ENCODE measurements at regions not wholly inside any gene's neighbourhood (a gene's known extent, or its start where the extent isn't known, plus 50 kb on each side); places are given as distances from the start of the nearest gene placed in this dataset.
A peak's percentile ranks its signal among the peaks of the same experiment; 100 is the strongest.

DNA sequence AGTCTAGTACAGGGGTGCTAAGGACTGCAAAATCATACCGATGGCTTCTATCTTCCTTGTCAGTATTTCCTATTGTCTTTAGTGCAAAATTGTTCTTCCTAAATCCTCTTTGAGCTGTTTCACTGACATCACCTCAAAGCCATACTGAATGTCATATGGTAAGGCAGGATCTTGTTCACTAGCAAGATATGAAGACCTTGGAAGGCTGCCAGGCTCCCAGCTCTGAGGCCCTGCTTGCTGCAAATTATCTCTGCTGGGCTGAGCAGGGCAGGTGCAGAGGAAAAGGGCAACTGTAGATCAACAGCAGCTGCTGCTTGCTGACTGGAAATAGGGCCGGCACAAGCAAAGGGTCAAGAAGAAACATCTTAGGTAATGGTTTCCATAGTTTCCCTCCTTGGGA, 58.2 kb downstream of the PMAIP1 start (continued):
- TF ChIP-seq, protein P1, sequence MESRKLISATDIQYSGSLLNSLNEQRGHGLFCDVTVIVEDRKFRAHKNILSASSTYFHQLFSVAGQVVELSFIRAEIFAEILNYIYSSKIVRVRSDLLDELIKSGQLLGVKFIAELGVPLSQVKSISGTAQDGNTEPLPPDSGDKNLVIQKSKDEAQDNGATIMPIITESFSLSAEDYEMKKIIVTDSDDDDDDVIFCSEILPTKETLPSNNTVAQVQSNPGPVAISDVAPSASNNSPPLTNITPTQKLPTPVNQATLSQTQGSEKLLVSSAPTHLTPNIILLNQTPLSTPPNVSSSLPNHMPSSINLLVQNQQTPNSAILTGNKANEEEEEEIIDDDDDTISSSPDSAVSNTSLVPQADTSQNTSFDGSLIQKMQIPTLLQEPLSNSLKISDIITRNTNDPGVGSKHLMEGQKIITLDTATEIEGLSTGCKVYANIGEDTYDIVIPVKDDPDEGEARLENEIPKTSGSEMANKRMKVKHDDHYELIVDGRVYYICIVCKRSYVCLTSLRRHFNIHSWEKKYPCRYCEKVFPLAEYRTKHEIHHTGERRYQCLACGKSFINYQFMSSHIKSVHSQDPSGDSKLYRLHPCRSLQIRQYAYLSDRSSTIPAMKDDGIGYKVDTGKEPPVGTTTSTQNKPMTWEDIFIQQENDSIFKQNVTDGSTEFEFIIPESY (IDR thresholded peaks at IDR 0.05; ENCODE audit: borderline replicate concordance, low read depth): no peak
- TF ChIP-seq CHD2 (IDR thresholded peaks at IDR 0.05; ENCODE audit: low read length, partially characterized antibody): peak; percentile 77
- TF ChIP-seq, protein P2, sequence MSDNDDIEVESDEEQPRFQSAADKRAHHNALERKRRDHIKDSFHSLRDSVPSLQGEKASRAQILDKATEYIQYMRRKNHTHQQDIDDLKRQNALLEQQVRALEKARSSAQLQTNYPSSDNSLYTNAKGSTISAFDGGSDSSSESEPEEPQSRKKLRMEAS (IDR thresholded peaks at IDR 0.05; ENCODE audit: low read depth): peak; percentile 53
- no peak for TF ChIP-seq FOXM1 (IDR thresholded peaks at IDR 0.05; ENCODE audit: low read depth)
- no peak for TF ChIP-seq RFX5 (IDR thresholded peaks at IDR 0.05; ENCODE audit: low read length)
- TF ChIP-seq, protein P3, sequence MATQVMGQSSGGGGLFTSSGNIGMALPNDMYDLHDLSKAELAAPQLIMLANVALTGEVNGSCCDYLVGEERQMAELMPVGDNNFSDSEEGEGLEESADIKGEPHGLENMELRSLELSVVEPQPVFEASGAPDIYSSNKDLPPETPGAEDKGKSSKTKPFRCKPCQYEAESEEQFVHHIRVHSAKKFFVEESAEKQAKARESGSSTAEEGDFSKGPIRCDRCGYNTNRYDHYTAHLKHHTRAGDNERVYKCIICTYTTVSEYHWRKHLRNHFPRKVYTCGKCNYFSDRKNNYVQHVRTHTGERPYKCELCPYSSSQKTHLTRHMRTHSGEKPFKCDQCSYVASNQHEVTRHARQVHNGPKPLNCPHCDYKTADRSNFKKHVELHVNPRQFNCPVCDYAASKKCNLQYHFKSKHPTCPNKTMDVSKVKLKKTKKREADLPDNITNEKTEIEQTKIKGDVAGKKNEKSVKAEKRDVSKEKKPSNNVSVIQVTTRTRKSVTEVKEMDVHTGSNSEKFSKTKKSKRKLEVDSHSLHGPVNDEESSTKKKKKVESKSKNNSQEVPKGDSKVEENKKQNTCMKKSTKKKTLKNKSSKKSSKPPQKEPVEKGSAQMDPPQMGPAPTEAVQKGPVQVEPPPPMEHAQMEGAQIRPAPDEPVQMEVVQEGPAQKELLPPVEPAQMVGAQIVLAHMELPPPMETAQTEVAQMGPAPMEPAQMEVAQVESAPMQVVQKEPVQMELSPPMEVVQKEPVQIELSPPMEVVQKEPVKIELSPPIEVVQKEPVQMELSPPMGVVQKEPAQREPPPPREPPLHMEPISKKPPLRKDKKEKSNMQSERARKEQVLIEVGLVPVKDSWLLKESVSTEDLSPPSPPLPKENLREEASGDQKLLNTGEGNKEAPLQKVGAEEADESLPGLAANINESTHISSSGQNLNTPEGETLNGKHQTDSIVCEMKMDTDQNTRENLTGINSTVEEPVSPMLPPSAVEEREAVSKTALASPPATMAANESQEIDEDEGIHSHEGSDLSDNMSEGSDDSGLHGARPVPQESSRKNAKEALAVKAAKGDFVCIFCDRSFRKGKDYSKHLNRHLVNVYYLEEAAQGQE (IDR thresholded peaks at IDR 0.05; ENCODE audit: low read depth, low read length): no peak
- TF ChIP-seq, protein P4, sequence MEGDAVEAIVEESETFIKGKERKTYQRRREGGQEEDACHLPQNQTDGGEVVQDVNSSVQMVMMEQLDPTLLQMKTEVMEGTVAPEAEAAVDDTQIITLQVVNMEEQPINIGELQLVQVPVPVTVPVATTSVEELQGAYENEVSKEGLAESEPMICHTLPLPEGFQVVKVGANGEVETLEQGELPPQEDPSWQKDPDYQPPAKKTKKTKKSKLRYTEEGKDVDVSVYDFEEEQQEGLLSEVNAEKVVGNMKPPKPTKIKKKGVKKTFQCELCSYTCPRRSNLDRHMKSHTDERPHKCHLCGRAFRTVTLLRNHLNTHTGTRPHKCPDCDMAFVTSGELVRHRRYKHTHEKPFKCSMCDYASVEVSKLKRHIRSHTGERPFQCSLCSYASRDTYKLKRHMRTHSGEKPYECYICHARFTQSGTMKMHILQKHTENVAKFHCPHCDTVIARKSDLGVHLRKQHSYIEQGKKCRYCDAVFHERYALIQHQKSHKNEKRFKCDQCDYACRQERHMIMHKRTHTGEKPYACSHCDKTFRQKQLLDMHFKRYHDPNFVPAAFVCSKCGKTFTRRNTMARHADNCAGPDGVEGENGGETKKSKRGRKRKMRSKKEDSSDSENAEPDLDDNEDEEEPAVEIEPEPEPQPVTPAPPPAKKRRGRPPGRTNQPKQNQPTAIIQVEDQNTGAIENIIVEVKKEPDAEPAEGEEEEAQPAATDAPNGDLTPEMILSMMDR (IDR thresholded peaks at IDR 0.05): no peak
- TF ChIP-seq GATA2 (CRISPR knock-in tag; IDR thresholded peaks at IDR 0.05): peak; percentile 77
- TF ChIP-seq SMC3 (IDR thresholded peaks at IDR 0.05; ENCODE audit: low read depth, low read length): peak; percentile 25; the same call in 1 of the 2 replicates
- peak; percentile 91 for TF ChIP-seq TCF12 (IDR thresholded peaks at IDR 0.05)

DNA sequence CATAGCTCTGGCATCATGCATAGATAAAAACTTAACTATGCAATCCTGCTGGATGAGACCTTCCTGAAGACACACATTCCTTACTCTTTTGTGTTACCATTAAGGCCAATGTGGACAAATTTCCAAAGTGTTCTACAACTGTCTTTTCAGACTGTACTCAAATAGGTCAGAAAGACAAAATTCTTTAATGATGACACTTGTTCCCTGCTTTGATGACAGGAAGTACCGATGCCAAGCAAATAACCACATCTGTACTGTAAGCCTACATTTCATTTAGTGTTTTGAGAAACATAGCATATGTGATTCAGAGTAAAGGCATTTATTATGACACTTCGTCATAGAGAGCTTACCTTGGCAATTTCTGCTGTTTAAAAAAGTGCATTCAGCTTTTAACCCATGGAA, 55.0 kb downstream of the PMAIP1 start:
- no peaks in the 10 kb centered on the region for H3K36me3 ChIP-seq (replicated peaks in 1 of 2; ENCODE audit: control insufficient read depth in 1 of 2, insufficient read depth in 2 of 2, low read length in 1 of 2)
- no peaks in the 10 kb centered on the region for H4K20me1 ChIP-seq (ENCODE audit: insufficient read depth)
- no peaks in the 10 kb centered on the region for H3K27me3 ChIP-seq (ENCODE audit: insufficient read depth)
- peaks cover 16 to 17% of the 10 kb centered on the region in 2 experiments for H3K4me1 ChIP-seq (ENCODE audit: control insufficient read depth in 1 of 2, insufficient read depth in 2 of 2, low read depth in 1 of 2, low read length in 1 of 2)
- H3K27ac ChIP-seq (ENCODE audit: low read depth in 2 of 2, low read length in 1 of 2): peak overlapping the region in 1 of 2 experiments; percentile 57; a peak in 2 of 4 replicates
- H3K79me2 ChIP-seq (ENCODE audit: insufficient read depth): no peaks in the 10 kb centered on the region
- WGBS (ENCODE audit: low lambda C conversion rate): 15% methylated on average over 2 of the region's 2 CpGs
- no peak for DNase-seq
- POLR2A ChIA-PET: no interaction called here
- CTCF ChIA-PET: interaction anchor here (0.6 kb wide), 1 partner anchor 1134 kb away, joined by 3 read pairs; no protein-coding TSS in a partner anchor
- H2AFZ ChIP-seq (ENCODE audit: low read depth): no peak overlapping the region
- H3K4me2 ChIP-seq: peak overlapping the region; percentile 51; the same call in 1 of the 2 replicates
- H3K9me2 ChIP-seq: no peaks in the 10 kb centered on the region
- H3F3A ChIP-seq (replicated peaks; ENCODE audit: insufficient read depth): peaks cover 36% of the 10 kb centered on the region
- H3K4me3 ChIP-seq (ENCODE audit: low read depth in 2 of 2, low read length in 1 of 2): no peak overlapping the region
- H3K9me3 ChIP-seq: no peaks in the 10 kb centered on the region
- H3K9ac ChIP-seq: 0 out of 2 replicates have a peak overlapping the region, but pooled peaks have one; percentile 5
- TF ChIP-seq JUND (IDR thresholded peaks at IDR 0.05): peak; percentile 63
- TF ChIP-seq, protein P5, sequence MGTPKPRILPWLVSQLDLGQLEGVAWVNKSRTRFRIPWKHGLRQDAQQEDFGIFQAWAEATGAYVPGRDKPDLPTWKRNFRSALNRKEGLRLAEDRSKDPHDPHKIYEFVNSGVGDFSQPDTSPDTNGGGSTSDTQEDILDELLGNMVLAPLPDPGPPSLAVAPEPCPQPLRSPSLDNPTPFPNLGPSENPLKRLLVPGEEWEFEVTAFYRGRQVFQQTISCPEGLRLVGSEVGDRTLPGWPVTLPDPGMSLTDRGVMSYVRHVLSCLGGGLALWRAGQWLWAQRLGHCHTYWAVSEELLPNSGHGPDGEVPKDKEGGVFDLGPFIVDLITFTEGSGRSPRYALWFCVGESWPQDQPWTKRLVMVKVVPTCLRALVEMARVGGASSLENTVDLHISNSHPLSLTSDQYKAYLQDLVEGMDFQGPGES (IDR thresholded peaks at IDR 0.05; ENCODE audit: low read depth, low read length): no peak
- no peak for TF ChIP-seq GATA2 (CRISPR knock-in tag; IDR thresholded peaks at IDR 0.05)
- peak; percentile 64; the same call in 1 of the 2 replicates for TF ChIP-seq NFIC (IDR thresholded peaks at IDR 0.05; ENCODE audit: borderline replicate concordance)
- no peak for TF ChIP-seq SMC3 (IDR thresholded peaks at IDR 0.05; ENCODE audit: low read depth, low read length)
- peak; percentile 72 for TF ChIP-seq TCF12 (IDR thresholded peaks at IDR 0.05)
- peak; percentile 46; the same call in 1 of the 2 replicates for TF ChIP-seq TEAD4 (IDR thresholded peaks at IDR 0.05; ENCODE audit: borderline replicate concordance, insufficient read depth)
- TF ChIP-seq, protein P2 (IDR thresholded peaks at IDR 0.05; ENCODE audit: low read depth): no peak
- peak; percentile 52; the same call in 1 of the 2 replicates for TF ChIP-seq RXRA (IDR thresholded peaks at IDR 0.05; ENCODE audit: borderline replicate concordance, low read depth)
- TF ChIP-seq YY1 (IDR thresholded peaks at IDR 0.05; ENCODE audit: low read depth): no peak
- TF ChIP-seq, protein P3 (IDR thresholded peaks at IDR 0.05; ENCODE audit: low read depth, low read length): no peak
- TF ChIP-seq FOXM1 (IDR thresholded peaks at IDR 0.05; ENCODE audit: low read depth): no peak
